ENCODE measurements at regions not wholly inside any gene's neighbourhood (a gene's known extent, or its start where the extent isn't known, plus 50 kb on each side); places are given as distances from the start of the nearest gene placed in this dataset.

DNA sequence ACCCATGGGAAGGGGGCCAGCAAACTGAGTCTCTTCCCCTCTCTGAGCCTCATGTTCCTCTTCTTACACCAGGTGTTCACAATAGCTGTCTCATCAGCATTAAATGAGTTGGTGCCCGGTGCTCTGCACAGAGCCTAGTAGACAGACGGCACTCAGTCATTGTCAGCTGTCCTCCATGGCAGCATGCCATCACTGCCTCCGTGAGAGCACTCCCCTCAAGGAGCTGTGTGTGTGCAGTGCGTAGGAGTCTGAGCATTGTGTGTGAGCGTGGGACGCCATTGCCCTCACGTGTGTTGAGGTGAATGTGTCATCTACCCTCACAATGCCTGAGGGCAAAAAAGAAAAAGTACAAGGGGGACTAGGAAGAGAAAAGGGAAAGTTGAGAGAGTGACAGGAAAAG lies 536.5 kb downstream of the CDK5RAP2 start:
- TF ChIP-seq, protein P1, sequence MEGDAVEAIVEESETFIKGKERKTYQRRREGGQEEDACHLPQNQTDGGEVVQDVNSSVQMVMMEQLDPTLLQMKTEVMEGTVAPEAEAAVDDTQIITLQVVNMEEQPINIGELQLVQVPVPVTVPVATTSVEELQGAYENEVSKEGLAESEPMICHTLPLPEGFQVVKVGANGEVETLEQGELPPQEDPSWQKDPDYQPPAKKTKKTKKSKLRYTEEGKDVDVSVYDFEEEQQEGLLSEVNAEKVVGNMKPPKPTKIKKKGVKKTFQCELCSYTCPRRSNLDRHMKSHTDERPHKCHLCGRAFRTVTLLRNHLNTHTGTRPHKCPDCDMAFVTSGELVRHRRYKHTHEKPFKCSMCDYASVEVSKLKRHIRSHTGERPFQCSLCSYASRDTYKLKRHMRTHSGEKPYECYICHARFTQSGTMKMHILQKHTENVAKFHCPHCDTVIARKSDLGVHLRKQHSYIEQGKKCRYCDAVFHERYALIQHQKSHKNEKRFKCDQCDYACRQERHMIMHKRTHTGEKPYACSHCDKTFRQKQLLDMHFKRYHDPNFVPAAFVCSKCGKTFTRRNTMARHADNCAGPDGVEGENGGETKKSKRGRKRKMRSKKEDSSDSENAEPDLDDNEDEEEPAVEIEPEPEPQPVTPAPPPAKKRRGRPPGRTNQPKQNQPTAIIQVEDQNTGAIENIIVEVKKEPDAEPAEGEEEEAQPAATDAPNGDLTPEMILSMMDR (IDR thresholded peaks at IDR 0.05), result no peak
- no peak for TF ChIP-seq POLR2A (IDR thresholded peaks at IDR 0.05)
